IMR-90 (cell line): ENCODE measurements at regions not wholly inside any gene's neighbourhood (a gene's known extent, or its start where the extent isn't known, plus 50 kb on each side); places are given as distances from the start of the nearest gene placed in this dataset.

Source experiments
- BHLHE40 ChIP-seq: fragments of 150-350 bp; IDR thresholded peaks from 2 replicates; pipeline ENCODE4 v1.6.1; 2016; ENCODE audit warnings: mild to moderate bottlenecking, low read depth, low read length
- CEBPB ChIP-seq: IDR thresholded peaks from 2 replicates; pipeline ENCODE4 v1.6.1; 2012; ENCODE audit warnings: low read depth, low read length, improper control_type of control experiment
- MXI1 ChIP-seq: IDR thresholded peaks from 2 replicates; pipeline ENCODE4 v1.6.1; 2012; ENCODE audit warnings: low read depth, mild to moderate bottlenecking, low read length, moderate library complexity, borderline replicate concordance
- NFE2L2 ChIP-seq: fragments of 150-350 bp; IDR thresholded peaks from 2 replicates; pipeline ENCODE4 v1.6.1; 2016; ENCODE audit warnings: low read depth, mild to moderate bottlenecking, low read length
- POLR2A ChIP-seq: IDR thresholded peaks from 2 replicates; pipeline ENCODE4 v1.6.1; 2012; ENCODE audit warnings: mild to moderate bottlenecking, low read depth, low read length
- RAD21 ChIP-seq: IDR thresholded peaks from 2 replicates; pipeline ENCODE4 v1.6.1; 2012; ENCODE audit warnings: low read length, improper control_type of control experiment
- RFX5 ChIP-seq: IDR thresholded peaks from 2 replicates; pipeline ENCODE4 v1.8.0; 2012; ENCODE audit warnings: low read depth, mild to moderate bottlenecking, low read length, moderate library complexity
- SMC3 ChIP-seq: fragments of 150-350 bp; IDR thresholded peaks from 2 replicates; pipeline ENCODE4 v1.6.1; 2016; ENCODE audit warnings: low read depth, mild to moderate bottlenecking, antibody characterized with exemption, low read length, moderate library complexity
- TF ChIP-seq, protein P1 (sequence below): conservative IDR thresholded peaks from 2 replicates; pipeline ENCODE4 v1.5.1; 2012; ENCODE audit warnings: mild to moderate bottlenecking, low read depth, low read length, improper control_type of control experiment
- TF ChIP-seq, protein P2 (sequence below): fragments of 150-350 bp; IDR thresholded peaks from 2 replicates; pipeline ENCODE4 v1.6.1; 2017; ENCODE audit warnings: mild to moderate bottlenecking, antibody characterized with exemption, low read length, low read depth

GRCh38 chr2:163370169-163370886, 365.5 kb downstream of the FIGN start:
- TF ChIP-seq, protein P1, sequence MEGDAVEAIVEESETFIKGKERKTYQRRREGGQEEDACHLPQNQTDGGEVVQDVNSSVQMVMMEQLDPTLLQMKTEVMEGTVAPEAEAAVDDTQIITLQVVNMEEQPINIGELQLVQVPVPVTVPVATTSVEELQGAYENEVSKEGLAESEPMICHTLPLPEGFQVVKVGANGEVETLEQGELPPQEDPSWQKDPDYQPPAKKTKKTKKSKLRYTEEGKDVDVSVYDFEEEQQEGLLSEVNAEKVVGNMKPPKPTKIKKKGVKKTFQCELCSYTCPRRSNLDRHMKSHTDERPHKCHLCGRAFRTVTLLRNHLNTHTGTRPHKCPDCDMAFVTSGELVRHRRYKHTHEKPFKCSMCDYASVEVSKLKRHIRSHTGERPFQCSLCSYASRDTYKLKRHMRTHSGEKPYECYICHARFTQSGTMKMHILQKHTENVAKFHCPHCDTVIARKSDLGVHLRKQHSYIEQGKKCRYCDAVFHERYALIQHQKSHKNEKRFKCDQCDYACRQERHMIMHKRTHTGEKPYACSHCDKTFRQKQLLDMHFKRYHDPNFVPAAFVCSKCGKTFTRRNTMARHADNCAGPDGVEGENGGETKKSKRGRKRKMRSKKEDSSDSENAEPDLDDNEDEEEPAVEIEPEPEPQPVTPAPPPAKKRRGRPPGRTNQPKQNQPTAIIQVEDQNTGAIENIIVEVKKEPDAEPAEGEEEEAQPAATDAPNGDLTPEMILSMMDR: no peak
- TF ChIP-seq BHLHE40 (no peak), RAD21 (no peak), POLR2A (no peak), RFX5 (no peak), SMC3 (no peak), NFE2L2 (no peak), CEBPB (no peak), MXI1 (no peak)
- TF ChIP-seq, protein P2, sequence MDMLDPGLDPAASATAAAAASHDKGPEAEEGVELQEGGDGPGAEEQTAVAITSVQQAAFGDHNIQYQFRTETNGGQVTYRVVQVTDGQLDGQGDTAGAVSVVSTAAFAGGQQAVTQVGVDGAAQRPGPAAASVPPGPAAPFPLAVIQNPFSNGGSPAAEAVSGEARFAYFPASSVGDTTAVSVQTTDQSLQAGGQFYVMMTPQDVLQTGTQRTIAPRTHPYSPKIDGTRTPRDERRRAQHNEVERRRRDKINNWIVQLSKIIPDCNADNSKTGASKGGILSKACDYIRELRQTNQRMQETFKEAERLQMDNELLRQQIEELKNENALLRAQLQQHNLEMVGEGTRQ: no peak
